Neural progenitor cell (in vitro differentiated cells): ENCODE measurements at regions not wholly inside any gene's neighbourhood (a gene's known extent, or its start where the extent isn't known, plus 50 kb on each side); places are given as distances from the start of the nearest gene placed in this dataset.

Experiments
- CTCF ChIP-seq: fragments of 200-600 bp; sonication (generic); IDR thresholded peaks from 2 replicates; pipeline ENCODE4 v1.5.1; 2017; ENCODE audit warnings: antibody characterized with exemption, mild to moderate bottlenecking
- EZH2phosphoT487 ChIP-seq: fragments of 200-600 bp; sonication (generic); IDR thresholded peaks from 2 replicates; pipeline ENCODE4 v1.6.1; 2017; ENCODE audit warnings: antibody characterized with exemption

GRCh38 chr5:164449460-164449859, 944.0 kb downstream of the MAT2B start:
- TF ChIP-seq CTCF, result no peak
- no peak for TF ChIP-seq EZH2phosphoT487
